ENCODE measurements at regions not wholly inside any gene's neighbourhood (a gene's known extent, or its start where the extent isn't known, plus 50 kb on each side); places are given as distances from the start of the nearest gene placed in this dataset.

- no peak for DNase-seq (ENCODE audit: low spot score)
Measured at GRCh38 chr6:43904311-43905123, 134.5 kb downstream of the VEGFA start.

- DNase-seq (ENCODE audit: low spot score) = no peak
Measured at GRCh38 chr6:43903739-43904290, 133.8 kb downstream of the VEGFA start.

GRCh38 chr6:43901733-43902230, 131.8 kb downstream of the VEGFA start:
- DNase-seq (ENCODE audit: low spot score) = no peak

- no peak for DNase-seq (ENCODE audit: low spot score)
Measured at GRCh38 chr6:43900916-43901732, 131.1 kb downstream of the VEGFA start.

DNA sequence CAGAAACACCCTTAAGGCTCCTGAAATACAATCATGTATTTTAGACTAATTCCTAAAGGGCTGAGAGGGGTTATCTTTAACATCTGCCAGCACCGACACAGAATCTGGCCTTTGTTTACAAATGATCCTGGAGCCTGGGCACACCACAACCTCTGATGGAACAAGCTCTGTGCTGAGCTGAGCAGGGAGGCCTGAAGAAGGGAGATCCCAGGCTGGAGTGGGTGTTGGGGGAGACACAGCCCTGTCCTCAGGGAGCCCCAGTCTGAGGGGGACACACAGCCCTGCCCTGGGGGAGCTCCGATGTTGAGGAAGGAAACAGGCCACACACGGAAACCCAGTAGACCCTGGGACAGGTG, 130.5 kb downstream of the VEGFA start:
- no peak for DNase-seq (ENCODE audit: low spot score)

- no peak for DNase-seq (ENCODE audit: low spot score)
Measured at GRCh38 chr6:43899830-43900229, 129.8 kb downstream of the VEGFA start.

GRCh38 chr6:43898358-43899131, 128.5 kb downstream of the VEGFA start:
- DNase-seq (ENCODE audit: low spot score) = no peak

- DNase-seq (ENCODE audit: low spot score) = no peak
Measured at GRCh38 chr6:43897571-43898302, 127.7 kb downstream of the VEGFA start.

- DNase-seq (ENCODE audit: low spot score) = no peak
Measured at GRCh38 chr6:43896329-43897255, 126.6 kb downstream of the VEGFA start.

DNA sequence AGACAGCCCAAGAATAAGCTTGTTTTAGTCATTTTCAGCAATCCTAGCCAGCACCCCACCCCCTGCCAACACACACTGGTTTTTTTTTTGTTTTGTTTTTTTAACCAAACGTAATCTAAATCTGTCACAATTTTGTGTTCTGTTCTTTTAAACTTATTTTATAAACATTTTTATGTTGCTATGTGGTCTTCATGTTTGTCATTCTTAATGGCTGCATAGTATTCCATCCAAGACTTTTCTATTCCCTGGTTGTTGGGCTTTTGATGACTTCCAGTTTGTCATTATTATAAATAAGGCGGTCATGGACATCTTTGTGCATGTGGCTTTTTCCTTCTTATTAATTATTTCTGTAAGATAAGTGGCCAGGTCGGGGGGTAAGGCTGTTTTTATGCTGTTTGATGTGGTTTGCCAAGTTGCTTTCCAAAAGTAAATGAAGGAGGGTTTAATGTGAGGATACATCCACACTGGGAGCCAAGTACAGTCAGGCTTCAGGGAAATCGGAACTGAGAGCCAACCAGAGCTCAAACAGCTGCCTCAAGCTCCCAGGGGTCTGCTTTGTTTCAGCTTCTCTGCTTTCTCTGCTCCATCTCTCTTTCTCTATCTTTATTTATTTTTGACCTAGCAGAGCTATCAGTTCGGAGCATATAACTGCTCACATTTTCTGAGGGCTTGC, 125.8 kb downstream of the VEGFA start:
- DNase-seq (ENCODE audit: low spot score) = no peak

- DNase-seq (ENCODE audit: low spot score) = no peak
Measured at GRCh38 chr6:43893073-43893472, 123.1 kb downstream of the VEGFA start.

DNA sequence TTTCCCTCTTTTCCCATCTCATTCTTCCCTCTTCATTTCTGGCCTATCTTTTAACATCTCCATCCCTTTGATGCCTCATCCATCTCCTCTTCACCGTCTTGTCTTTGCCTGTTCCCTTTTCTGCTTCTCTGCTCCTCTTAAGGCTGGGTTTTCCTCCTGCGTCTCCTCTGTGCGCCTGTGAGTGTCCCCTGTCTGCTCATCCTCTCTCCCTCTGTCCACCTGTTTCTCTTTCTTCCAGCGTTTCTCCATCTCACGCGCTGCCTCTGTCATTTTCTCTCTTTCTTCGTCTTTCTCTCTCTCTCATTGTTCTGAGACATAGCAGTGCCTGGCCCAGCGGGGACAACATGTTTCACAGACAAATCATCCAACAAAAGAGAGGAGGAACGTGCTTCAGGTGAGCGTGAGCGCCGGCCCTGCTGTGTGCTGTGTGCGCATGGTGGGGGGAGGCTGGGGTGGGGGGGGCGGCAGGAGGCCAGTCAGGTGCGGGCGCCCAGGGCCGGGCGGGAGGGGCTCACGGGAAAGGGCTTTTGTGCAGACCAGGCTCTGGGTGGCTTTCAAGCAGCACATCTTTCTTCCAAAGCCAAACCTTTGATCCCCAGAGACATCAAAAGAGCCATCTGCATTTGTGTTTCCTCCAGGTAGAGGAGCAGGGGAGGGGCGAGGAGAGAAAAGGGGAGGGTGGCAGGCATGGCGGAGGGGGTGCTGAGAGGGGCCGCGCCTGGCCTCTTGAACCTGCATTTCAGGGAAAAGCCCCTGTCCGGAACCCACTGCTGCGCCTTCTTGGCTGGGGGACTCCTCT, 121.3 kb downstream of the VEGFA start:
- DNase-seq (ENCODE audit: low spot score) = no peak

DNA sequence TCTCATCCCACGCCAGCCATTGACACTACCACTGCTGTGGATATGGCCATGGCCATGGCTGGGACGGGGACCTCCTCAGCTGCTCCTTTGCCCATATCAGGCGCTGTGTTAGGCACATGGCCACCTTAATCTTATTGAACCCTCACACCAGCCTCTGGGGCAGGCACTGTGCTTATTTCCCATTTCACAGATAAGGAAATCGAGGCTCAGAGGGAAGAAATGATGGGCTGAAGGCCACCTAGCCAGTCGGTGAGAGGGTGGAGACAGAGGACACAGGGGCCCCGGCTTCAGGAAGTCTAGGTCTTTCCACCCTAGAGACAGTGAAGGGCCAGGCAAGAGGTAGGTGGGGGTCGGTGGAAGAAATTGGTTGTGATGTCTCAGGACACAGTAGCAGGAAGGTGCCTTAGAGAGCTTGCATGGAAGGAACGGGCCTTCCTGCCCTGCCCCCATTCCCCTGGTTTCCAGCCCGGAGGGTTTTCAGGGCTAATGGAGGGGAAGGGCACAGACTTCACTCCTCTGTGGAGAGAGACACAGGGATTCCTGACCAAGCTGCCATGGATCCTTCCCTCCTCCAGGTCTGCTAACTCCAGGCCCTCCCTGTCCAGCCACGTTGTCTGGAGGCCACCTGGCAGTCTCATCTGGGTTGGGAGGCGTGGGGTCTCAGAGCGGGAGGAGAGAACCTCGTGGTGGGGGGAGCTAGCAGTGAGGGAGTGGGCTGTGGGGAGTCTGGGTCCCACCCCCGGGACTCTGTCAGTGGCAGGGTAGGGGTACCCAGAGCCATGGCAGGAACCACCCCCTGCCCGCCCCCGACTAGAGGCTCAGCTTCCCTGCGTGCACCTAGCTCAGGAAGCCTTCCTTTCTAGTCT, 120.4 kb downstream of the VEGFA start:
- DNase-seq (ENCODE audit: low spot score) = no peak

- DNase-seq (ENCODE audit: low spot score) = no peak
Measured at GRCh38 chr6:43887906-43888683, 118.1 kb downstream of the VEGFA start.

- DNase-seq (ENCODE audit: low spot score) = no peak
Measured at GRCh38 chr6:43887340-43887858, 117.4 kb downstream of the VEGFA start.

GRCh38 chr6:43886717-43887339, 116.8 kb downstream of the VEGFA start:
- DNase-seq (ENCODE audit: low spot score) = no peak

Data from left forelimb (tissue), 1 donor.